ENCODE measurements at regions not wholly inside any gene's neighbourhood (a gene's known extent, or its start where the extent isn't known, plus 50 kb on each side); places are given as distances from the start of the nearest gene placed in this dataset.

- H3K4me3 Mint-ChIP-seq = no peak overlapping the region
- Histone ChIP-seq H3K27me3 (ENCODE audit: control insufficient read depth in 2 of 2, insufficient read depth in 2 of 2, low read length in 2 of 2) (no peaks in the 10 kb centered on the region), H4K20me1 (ENCODE audit: insufficient read depth, low read length) (no peaks in the 10 kb centered on the region), H3K4me2 (replicated peaks; ENCODE audit: extremely low read depth, low read length, poor library complexity, severe bottlenecking) (no peak overlapping the region), H3K9me3 (replicated peaks in 1 of 2; ENCODE audit: control insufficient read depth in 1 of 2, insufficient read depth in 1 of 2, low read length in 2 of 2) (no peaks in the 10 kb centered on the region), H2AFZ (ENCODE audit: insufficient read depth, low read depth, low read length, poor library complexity, severe bottlenecking) (no peak overlapping the region), H3K4me1 (ENCODE audit: control insufficient read depth in 1 of 2, insufficient read depth in 2 of 2, low read length in 2 of 2) (no peaks in the 10 kb centered on the region), H3K27ac (ENCODE audit: low read depth in 1 of 2, low read length in 2 of 2) (no peak overlapping the region), H3K4me3 (replicated peaks in 1 of 3; ENCODE audit: low read depth in 2 of 3, low read length in 3 of 3) (no peak overlapping the region), H3K9ac (ENCODE audit: insufficient read depth, low read length, poor library complexity, severe bottlenecking) (no peak overlapping the region), H3K36me3 (replicated peaks in 1 of 2; ENCODE audit: control insufficient read depth in 1 of 2, insufficient read depth in 2 of 2, low read length in 2 of 2) (no peaks in the 10 kb centered on the region), H3K79me2 (ENCODE audit: insufficient read depth, low read length) (no peaks in the 10 kb centered on the region)
- H3K27me3 Mint-ChIP-seq (ENCODE audit: low read depth in 3 of 3) = no peaks in the 10 kb centered on the region
- H3K4me1 Mint-ChIP-seq = no peaks in the 10 kb centered on the region
- no peak overlapping the region for H3K27ac Mint-ChIP-seq
- WGBS (ENCODE audit: insufficient coverage) = 100% methylated on average over 1 of the region's 2 CpGs
- H3K36me3 Mint-ChIP-seq = no peaks in the 10 kb centered on the region
- H3K9me3 Mint-ChIP-seq = peaks cover 0 to 8% (median 1%) of the 10 kb centered on the region in 7 donors
- intact Hi-C loops (cut with micrococcal nuclease) = no loop called here
- no peak for DNase-seq
- no peak for TF ChIP-seq CTCF (IDR thresholded peaks at IDR 0.05)
Observed at GRCh38 chr14:54109521-54110120, 153.0 kb upstream of the BMP4 start.

GRCh38 chr14:54114941-54115340, 158.3 kb upstream of the BMP4 start:
- H3K79me2 ChIP-seq (ENCODE audit: insufficient read depth, low read length) = no peaks in the 10 kb centered on the region
- Mint-ChIP-seq H3K4me1 (no peaks in the 10 kb centered on the region), H3K4me3 (no peak overlapping the region), H3K9me3 (peaks cover 0 to 8% (median 1%) of the 10 kb centered on the region in 7 donors), H3K27ac (no peak overlapping the region), H3K36me3 (no peaks in the 10 kb centered on the region), H3K27me3 (ENCODE audit: low read depth in 3 of 3) (no peaks in the 10 kb centered on the region)
- no peaks in the 10 kb centered on the region for H3K4me1 ChIP-seq (ENCODE audit: control insufficient read depth in 1 of 2, insufficient read depth in 2 of 2, low read length in 2 of 2)
- no peak overlapping the region for H3K9ac ChIP-seq (ENCODE audit: insufficient read depth, low read length, poor library complexity, severe bottlenecking)
- H2AFZ ChIP-seq (ENCODE audit: insufficient read depth, low read depth, low read length, poor library complexity, severe bottlenecking) = no peak overlapping the region
- no peaks in the 10 kb centered on the region for H3K9me3 ChIP-seq (replicated peaks in 1 of 2; ENCODE audit: control insufficient read depth in 1 of 2, insufficient read depth in 1 of 2, low read length in 2 of 2)
- no peaks in the 10 kb centered on the region for H3K36me3 ChIP-seq (replicated peaks in 1 of 2; ENCODE audit: control insufficient read depth in 1 of 2, insufficient read depth in 2 of 2, low read length in 2 of 2)
- no peaks in the 10 kb centered on the region for H3K27me3 ChIP-seq (ENCODE audit: control insufficient read depth in 2 of 2, insufficient read depth in 2 of 2, low read length in 2 of 2)
- H3K4me2 ChIP-seq (replicated peaks; ENCODE audit: extremely low read depth, low read length, poor library complexity, severe bottlenecking) = no peak overlapping the region
- WGBS (ENCODE audit: insufficient coverage) = no CpG with 5 or more reads among the region's 1 CpG
- intact Hi-C loops (cut with micrococcal nuclease) = no loop called here
- H4K20me1 ChIP-seq (ENCODE audit: insufficient read depth, low read length) = no peaks in the 10 kb centered on the region
- no peak for DNase-seq
- no peak for TF ChIP-seq CTCF (IDR thresholded peaks at IDR 0.05)
- H3K4me3 ChIP-seq (replicated peaks in 1 of 3; ENCODE audit: low read depth in 2 of 3, low read length in 3 of 3) = no peak overlapping the region
- no peak overlapping the region for H3K27ac ChIP-seq (ENCODE audit: low read depth in 1 of 2, low read length in 2 of 2)

Data from CD14-positive monocyte (primary cell).